ENCODE measurements at regions not wholly inside any gene's neighbourhood (a gene's known extent, or its start where the extent isn't known, plus 50 kb on each side); places are given as distances from the start of the nearest gene placed in this dataset.

- DNase-seq, result no peak
These were observed 92.2 kb upstream of the CDH11 start for GRCh38 chr16:65213866-65214595.

DNA sequence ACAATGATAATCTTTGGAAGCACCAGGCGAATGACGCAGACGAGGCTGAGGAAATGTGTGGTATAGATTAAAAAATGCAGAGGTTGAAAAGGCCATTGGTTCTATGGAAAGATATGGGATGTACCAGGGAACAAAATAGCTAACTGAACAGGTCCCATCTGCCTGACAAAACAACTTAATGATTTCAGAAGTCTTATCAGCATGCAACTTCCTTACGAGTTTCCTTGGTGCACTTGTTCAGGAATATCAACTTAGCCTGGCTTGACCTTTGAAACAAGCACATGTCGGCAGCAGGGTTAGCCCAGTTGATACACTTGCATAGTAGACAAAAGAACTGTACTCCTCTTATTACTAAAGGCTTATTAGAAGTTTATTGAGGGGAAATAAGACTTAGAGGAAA, 90.9 kb upstream of the CDH11 start:
- DNase-seq, result no peak

- DNase-seq, result no peak
These were observed 90.4 kb upstream of the CDH11 start for GRCh38 chr16:65212240-65212639.

DNA sequence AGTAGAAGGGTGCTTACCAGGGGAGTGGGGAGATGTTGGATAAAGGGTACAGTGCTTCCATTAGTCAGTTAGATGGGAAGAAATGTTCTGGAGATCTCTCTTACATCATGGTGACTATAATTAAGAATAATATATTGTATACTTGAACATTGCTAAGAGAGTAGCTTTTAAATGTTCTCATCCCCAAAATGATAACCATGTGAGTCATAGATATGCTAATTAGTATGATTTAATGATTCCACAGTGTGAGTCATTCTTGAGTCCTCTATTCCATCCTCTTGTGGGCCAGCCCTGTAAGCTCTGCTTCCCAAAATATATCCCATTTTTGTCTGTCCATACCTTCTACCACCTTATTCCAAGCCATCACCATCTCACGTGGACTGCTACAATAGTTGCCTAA, 80.6 kb upstream of the CDH11 start:
- no peak for DNase-seq

DNA sequence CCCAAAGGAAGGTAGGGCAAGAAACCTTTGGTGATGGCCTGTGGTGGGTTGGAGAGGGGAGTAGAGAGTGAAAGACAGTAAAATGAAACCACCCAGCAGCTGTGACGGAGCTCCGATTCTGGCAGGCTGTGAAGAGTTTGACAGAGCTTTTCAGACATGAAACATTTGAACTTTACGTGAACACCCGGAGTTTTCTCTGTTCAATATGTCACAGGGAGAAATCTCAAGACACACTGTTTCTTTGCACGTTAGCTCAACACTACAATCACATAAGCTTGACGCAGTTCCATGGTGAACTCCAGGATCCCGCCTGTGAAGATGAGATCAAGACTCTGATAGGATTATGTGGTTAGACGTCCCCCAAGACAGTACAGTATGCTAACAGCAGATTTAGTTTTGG, 79.6 kb upstream of the CDH11 start:
- no peak for DNase-seq

DNA sequence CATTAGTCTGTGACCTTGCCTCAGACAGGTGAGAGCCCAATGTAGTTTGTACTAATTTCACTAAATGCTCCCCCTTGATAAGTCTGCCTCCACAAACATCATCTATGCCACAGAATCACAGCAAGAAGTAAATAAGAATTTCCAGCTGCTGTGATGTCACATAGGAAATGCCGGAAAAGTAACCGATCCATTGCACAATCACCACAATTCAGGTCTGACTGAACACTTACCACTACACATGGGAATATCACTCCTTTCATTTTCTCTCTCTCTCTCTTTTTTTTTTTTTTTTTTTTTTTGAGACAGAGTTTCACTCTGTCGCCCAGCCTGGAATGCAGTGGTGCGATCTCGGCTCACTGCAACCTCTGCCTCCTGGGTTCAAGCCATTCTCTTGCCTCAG, 79.0 kb upstream of the CDH11 start:
- DNase-seq, result no peak

- DNase-seq, result no peak
These were observed 78.4 kb upstream of the CDH11 start for GRCh38 chr16:65200156-65200773.

DNA sequence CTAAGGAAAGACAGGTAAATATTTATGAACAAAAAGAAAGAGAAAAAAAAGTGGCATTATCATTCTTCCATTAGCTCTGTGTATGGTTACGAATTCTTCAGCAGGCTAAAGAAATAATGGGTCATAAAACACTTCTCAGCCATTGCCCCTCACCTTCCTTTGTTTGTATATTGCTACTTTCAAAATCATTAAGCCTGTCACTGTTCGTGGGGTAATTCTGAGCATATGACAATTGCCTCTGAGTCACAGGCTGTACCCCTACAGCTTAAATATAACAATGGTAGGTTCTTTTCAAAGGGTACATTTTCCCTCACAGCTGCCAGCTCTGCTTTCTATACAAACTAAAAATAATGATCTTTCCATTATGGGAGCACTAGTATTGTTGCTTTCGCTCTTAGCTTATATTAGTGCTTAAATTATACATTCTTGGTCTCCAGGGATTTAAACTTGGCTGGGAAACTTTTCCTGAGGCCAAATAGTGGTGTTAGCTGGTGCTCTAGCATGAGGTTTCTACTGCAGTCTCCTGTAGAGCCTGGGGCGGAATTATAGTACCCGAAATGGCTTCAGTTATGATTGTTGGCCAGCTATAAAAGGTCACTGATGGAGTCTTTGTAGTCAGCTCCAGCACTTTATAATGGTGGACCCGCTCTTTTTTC, 74.7 kb upstream of the CDH11 start:
- DNase-seq, result no peak

DNA sequence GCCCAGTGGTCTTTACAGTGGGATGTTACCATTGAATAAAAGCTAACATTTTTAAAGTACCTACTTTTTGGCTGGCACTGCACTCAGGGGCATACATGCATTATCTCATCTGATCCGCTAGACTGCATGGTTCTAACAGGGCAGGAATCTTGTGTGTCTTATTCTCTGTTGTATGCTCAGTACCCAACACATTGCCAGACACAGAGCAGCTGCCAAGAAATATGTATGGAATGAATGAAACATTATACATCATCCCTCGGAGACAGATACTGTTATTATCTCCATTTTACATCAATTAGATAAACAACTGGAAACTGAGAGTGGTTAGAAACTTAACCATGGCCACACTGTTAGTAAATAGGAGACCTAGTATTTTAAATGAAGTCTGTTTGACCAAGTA, 74.1 kb upstream of the CDH11 start:
- DNase-seq, result no peak

DNA sequence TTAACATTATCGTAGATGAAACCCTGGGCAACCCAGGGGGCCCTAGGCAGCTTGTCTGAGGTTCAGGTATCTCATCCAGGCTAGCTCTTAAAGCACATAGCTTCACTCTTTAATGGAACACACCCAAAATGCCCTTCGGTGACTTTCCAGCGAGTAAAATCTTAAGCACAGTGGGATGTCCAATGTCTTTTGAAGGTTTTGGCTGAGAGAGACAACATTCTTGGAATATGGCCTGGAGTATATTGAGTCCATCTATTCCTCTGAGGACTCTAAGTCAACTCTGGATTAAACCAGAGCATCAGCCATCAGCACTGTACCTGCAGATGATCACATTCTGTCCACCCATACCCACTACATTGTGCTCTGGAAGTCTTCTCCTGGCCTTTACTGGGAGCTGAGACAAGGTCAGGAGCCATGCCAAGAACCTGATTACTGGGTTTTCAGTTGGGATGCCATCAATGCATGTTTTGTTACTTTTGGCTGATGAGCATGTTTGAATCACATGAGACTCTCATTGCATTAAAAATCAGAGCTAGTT, 63.4 kb upstream of the CDH11 start:
- DNase-seq, result no peak

DNA sequence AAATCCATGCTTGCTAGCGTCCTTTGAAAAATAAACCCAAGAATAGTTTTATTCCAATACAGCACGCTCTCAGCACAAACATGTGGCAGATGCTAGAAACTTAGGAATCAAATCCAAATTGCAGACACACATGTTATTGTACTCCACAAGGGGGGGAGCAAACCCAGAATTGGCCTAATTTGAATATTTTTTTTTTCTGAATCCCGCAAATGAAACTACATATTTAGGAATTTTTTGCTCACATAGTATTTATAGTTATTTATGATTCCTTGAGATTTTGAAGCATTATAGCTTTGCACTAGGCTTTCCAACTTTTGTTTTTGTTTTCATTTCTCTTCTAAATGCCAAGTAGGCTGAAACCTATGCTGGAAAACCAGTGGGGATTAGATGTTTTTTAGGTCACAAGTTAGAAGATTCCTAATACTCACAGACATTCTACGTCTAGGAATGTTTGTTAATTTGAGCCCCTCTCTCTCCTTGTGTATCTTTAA, 59.3 kb upstream of the CDH11 start:
- no peak for DNase-seq

GRCh38 chr16:65178151-65178550, 56.3 kb upstream of the CDH11 start:
- DNase-seq, result no peak

- no peak for DNase-seq
These were observed 54.7 kb upstream of the CDH11 start for GRCh38 chr16:65176603-65177002.

- DNase-seq, result no peak
These were observed 50.5 kb upstream of the CDH11 start for GRCh38 chr16:65172356-65172755.
